ENCODE measurements at regions not wholly inside any gene's neighbourhood (a gene's known extent, or its start where the extent isn't known, plus 50 kb on each side); places are given as distances from the start of the nearest gene placed in this dataset.

DNA sequence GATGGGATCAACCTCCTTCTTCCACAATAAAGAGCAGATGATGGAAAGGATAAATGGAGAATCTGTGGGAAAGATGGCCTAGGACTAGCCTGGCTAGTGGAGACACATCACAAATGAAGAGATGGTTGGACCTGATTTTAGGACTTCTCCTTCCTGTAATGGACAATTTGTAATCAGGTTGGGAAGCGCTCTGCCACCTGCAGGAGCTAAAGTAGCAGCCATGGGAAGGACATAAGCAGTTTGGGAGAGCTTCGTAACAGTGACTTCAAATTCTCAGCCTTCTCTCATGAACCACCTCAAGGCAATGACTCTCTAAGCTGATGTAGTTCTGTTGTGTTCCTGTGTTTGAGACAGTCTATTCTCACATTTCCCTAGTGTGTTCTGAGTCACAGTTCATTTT, 137.9 kb upstream of the BMP2 start:
- TF ChIP-seq TAF1 (IDR thresholded peaks at IDR 0.05; ENCODE audit: borderline replicate concordance, insufficient read depth, low read length), result no peak
- TF ChIP-seq REST (IDR thresholded peaks at IDR 0.05; ENCODE audit: insufficient read depth in 1 of 2, low read depth in 2 of 2, low read length in 2 of 2), result no peak
- TF ChIP-seq FOXP2 (optimal IDR thresholded peaks at IDR 0.05; ENCODE audit: borderline replicate concordance, extremely low read depth, extremely low read length, insufficient read depth), result no peak
- TF ChIP-seq SIN3A (IDR thresholded peaks at IDR 0.05; ENCODE audit: borderline replicate concordance, insufficient read depth, low read length), result no peak
- TF ChIP-seq POLR2AphosphoS5 (IDR thresholded peaks at IDR 0.05; ENCODE audit: low read depth, low read length), result no peak

- no peak for TF ChIP-seq TAF1 (IDR thresholded peaks at IDR 0.05; ENCODE audit: borderline replicate concordance, insufficient read depth, low read length)
- TF ChIP-seq POLR2AphosphoS5 (IDR thresholded peaks at IDR 0.05; ENCODE audit: low read depth, low read length), result no peak
- no peak for TF ChIP-seq SIN3A (IDR thresholded peaks at IDR 0.05; ENCODE audit: borderline replicate concordance, insufficient read depth, low read length)
- no peak for TF ChIP-seq REST (IDR thresholded peaks at IDR 0.05; ENCODE audit: insufficient read depth in 1 of 2, low read depth in 2 of 2, low read length in 2 of 2)
- TF ChIP-seq FOXP2 (optimal IDR thresholded peaks at IDR 0.05; ENCODE audit: borderline replicate concordance, extremely low read depth, extremely low read length, insufficient read depth), result no peak
Measured at GRCh38 chr20:6626805-6627204, 140.7 kb upstream of the BMP2 start.

DNA sequence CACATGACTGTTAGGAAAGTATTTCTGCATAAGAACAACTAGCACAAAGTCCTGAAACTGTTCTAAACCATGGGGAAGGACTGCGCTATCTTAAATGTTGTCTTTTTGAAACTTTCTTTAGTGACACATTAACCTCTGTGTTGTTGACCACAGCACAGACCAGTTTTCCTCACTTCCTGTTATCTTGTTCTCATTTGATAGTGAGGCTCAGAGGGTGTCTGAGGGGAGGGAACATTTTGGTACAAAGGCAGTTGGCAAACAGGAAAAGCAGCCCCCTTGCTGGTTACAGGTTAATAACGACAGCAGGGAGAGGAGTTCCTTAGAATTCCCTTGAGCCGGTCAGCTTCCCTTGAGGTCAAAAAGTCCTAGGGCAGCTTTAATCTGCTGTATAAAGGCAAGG, 143.5 kb upstream of the BMP2 start:
- TF ChIP-seq POLR2AphosphoS5 (IDR thresholded peaks at IDR 0.05; ENCODE audit: low read depth, low read length) (no peak), FOXP2 (optimal IDR thresholded peaks at IDR 0.05; ENCODE audit: borderline replicate concordance, extremely low read depth, extremely low read length, insufficient read depth) (no peak), TAF1 (IDR thresholded peaks at IDR 0.05; ENCODE audit: borderline replicate concordance, insufficient read depth, low read length) (no peak), SIN3A (IDR thresholded peaks at IDR 0.05; ENCODE audit: borderline replicate concordance, insufficient read depth, low read length) (no peak), REST (IDR thresholded peaks at IDR 0.05; ENCODE audit: insufficient read depth in 1 of 2, low read depth in 2 of 2, low read length in 2 of 2) (no peak)

GRCh38 chr20:6622041-6622440, 145.4 kb upstream of the BMP2 start:
- no peak for TF ChIP-seq FOXP2 (optimal IDR thresholded peaks at IDR 0.05; ENCODE audit: borderline replicate concordance, extremely low read depth, extremely low read length, insufficient read depth)
- no peak for TF ChIP-seq SIN3A (IDR thresholded peaks at IDR 0.05; ENCODE audit: borderline replicate concordance, insufficient read depth, low read length)
- no peak for TF ChIP-seq REST (IDR thresholded peaks at IDR 0.05; ENCODE audit: insufficient read depth in 1 of 2, low read depth in 2 of 2, low read length in 2 of 2)
- no peak for TF ChIP-seq POLR2AphosphoS5 (IDR thresholded peaks at IDR 0.05; ENCODE audit: low read depth, low read length)
- no peak for TF ChIP-seq TAF1 (IDR thresholded peaks at IDR 0.05; ENCODE audit: borderline replicate concordance, insufficient read depth, low read length)

DNA sequence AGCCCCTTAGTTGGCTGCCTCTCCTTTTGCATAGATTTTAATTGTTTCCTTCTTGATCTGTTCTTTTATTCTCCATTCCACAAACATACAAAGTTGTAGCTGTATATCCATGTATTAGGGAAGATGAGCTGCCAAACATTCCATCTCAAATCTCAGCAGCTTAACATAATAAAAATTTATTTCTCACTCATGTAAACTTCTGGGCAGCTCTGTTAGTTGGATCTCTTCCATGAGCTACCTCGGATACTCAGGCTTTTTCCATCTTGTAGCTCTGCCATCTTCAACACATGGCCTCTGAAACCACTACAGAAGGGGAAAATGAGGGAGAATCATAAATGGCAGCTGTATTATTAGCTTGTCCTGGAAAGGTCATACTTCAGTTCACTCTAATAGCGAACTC, 149.4 kb upstream of the BMP2 start:
- no peak for TF ChIP-seq REST (IDR thresholded peaks at IDR 0.05; ENCODE audit: insufficient read depth in 1 of 2, low read depth in 2 of 2, low read length in 2 of 2)
- no peak for TF ChIP-seq FOXP2 (optimal IDR thresholded peaks at IDR 0.05; ENCODE audit: borderline replicate concordance, extremely low read depth, extremely low read length, insufficient read depth)
- no peak for TF ChIP-seq SIN3A (IDR thresholded peaks at IDR 0.05; ENCODE audit: borderline replicate concordance, insufficient read depth, low read length)
- TF ChIP-seq POLR2AphosphoS5 (IDR thresholded peaks at IDR 0.05; ENCODE audit: low read depth, low read length), result no peak
- no peak for TF ChIP-seq TAF1 (IDR thresholded peaks at IDR 0.05; ENCODE audit: borderline replicate concordance, insufficient read depth, low read length)

Data from PFSK-1 (cell line).